ENCODE measurements at regions not wholly inside any gene's neighbourhood (a gene's known extent, or its start where the extent isn't known, plus 50 kb on each side); places are given as distances from the start of the nearest gene placed in this dataset.
"Not testable (repeated sequence)": the region's sequence is repeated elsewhere in the genome, so short reads cannot be mapped to it uniquely, and the experiment has no call there.

- no peak for DNase-seq (ENCODE audit: low read depth, low spot score)
- in situ Hi-C loops (cut with HindIII; ENCODE audit: low pct_unique_long_range_greater_than_20kb, low sequenced_read_pairs), result no loop called here
Observed at GRCh38 chr12:125786143-125786542, 720.9 kb downstream of the AACS start.

GRCh38 chr12:125794401-125794800, 729.2 kb downstream of the AACS start:
- in situ Hi-C loops (cut with HindIII; ENCODE audit: low pct_unique_long_range_greater_than_20kb, low sequenced_read_pairs), result no loop called here
- no peak for DNase-seq (ENCODE audit: low read depth, low spot score)

- DNase-seq (ENCODE audit: low read depth, low spot score), result no peak
- in situ Hi-C loops (cut with HindIII; ENCODE audit: low pct_unique_long_range_greater_than_20kb, low sequenced_read_pairs), result no loop called here
Observed at GRCh38 chr12:125797421-125798175, 732.4 kb downstream of the AACS start.

GRCh38 chr12:125804660-125805059, 739.4 kb downstream of the AACS start:
- in situ Hi-C loops (cut with HindIII; ENCODE audit: low pct_unique_long_range_greater_than_20kb, low sequenced_read_pairs), result no loop called here
- DNase-seq (ENCODE audit: low read depth, low spot score), result no peak

- DNase-seq (ENCODE audit: low read depth, low spot score), result no peak
- in situ Hi-C loops (cut with HindIII; ENCODE audit: low pct_unique_long_range_greater_than_20kb, low sequenced_read_pairs), result no loop called here
Observed at GRCh38 chr12:125824276-125824675, 759.0 kb downstream of the AACS start.

GRCh38 chr12:125835852-125836251, 770.6 kb downstream of the AACS start:
- DNase-seq (ENCODE audit: low read depth, low spot score), result no peak

GRCh38 chr12:125836647-125837046, 771.4 kb downstream of the AACS start:
- DNase-seq (ENCODE audit: low read depth, low spot score), result no peak
- in situ Hi-C loops (cut with HindIII; ENCODE audit: low pct_unique_long_range_greater_than_20kb, low sequenced_read_pairs), result no loop called here

More at GRCh38 chr12:125835852-125836251, 770.6 kb downstream of the AACS start:
- in situ Hi-C loops (cut with HindIII; ENCODE audit: low pct_unique_long_range_greater_than_20kb, low sequenced_read_pairs), result no loop called here

GRCh38 chr12:125841332-125841731, 776.1 kb downstream of the AACS start:
- DNase-seq (ENCODE audit: low read depth, low spot score), result no peak
- in situ Hi-C loops (cut with HindIII; ENCODE audit: low pct_unique_long_range_greater_than_20kb, low sequenced_read_pairs), result no loop called here

GRCh38 chr12:125852116-125852515, 786.9 kb downstream of the AACS start:
- no peak for DNase-seq (ENCODE audit: low read depth, low spot score)
- in situ Hi-C loops (cut with HindIII; ENCODE audit: low pct_unique_long_range_greater_than_20kb, low sequenced_read_pairs), result no loop called here

GRCh38 chr12:125852679-125853078, 787.4 kb downstream of the AACS start:
- in situ Hi-C loops (cut with HindIII; ENCODE audit: low pct_unique_long_range_greater_than_20kb, low sequenced_read_pairs), result no loop called here

GRCh38 chr12:125853670-125854069, 788.4 kb downstream of the AACS start:
- DNase-seq (ENCODE audit: low read depth, low spot score), result no peak
- in situ Hi-C loops (cut with HindIII; ENCODE audit: low pct_unique_long_range_greater_than_20kb, low sequenced_read_pairs), result no loop called here

More at GRCh38 chr12:125852679-125853078, 787.4 kb downstream of the AACS start:
- no peak for DNase-seq (ENCODE audit: low read depth, low spot score)

GRCh38 chr12:125856366-125856765, 791.1 kb downstream of the AACS start:
- in situ Hi-C loops (cut with HindIII; ENCODE audit: low pct_unique_long_range_greater_than_20kb, low sequenced_read_pairs), result no loop called here
- no peak for DNase-seq (ENCODE audit: low read depth, low spot score)

- in situ Hi-C loops (cut with HindIII; ENCODE audit: low pct_unique_long_range_greater_than_20kb, low sequenced_read_pairs), result no loop called here
- no peak for DNase-seq (ENCODE audit: low read depth, low spot score)
Observed at GRCh38 chr12:125856896-125857295, 791.7 kb downstream of the AACS start.

- in situ Hi-C loops (cut with HindIII; ENCODE audit: low pct_unique_long_range_greater_than_20kb, low sequenced_read_pairs), result no loop called here
- no peak for DNase-seq (ENCODE audit: low read depth, low spot score)
Observed at GRCh38 chr12:125860672-125861288, 795.5 kb downstream of the AACS start.

- in situ Hi-C loops (cut with HindIII; ENCODE audit: low pct_unique_long_range_greater_than_20kb, low sequenced_read_pairs), result no loop called here
- DNase-seq (ENCODE audit: low read depth, low spot score), result peak; percentile 62
Observed at GRCh38 chr12:125861299-125862281, 796.4 kb downstream of the AACS start.

GRCh38 chr12:125865236-125865635, 800.0 kb downstream of the AACS start:
- in situ Hi-C loops (cut with HindIII; ENCODE audit: low pct_unique_long_range_greater_than_20kb, low sequenced_read_pairs), result not testable (repeated sequence)

GRCh38 chr12:125871811-125872594, 806.8 kb downstream of the AACS start:
- DNase-seq (ENCODE audit: low read depth, low spot score), result no peak
- in situ Hi-C loops (cut with HindIII; ENCODE audit: low pct_unique_long_range_greater_than_20kb, low sequenced_read_pairs), result no loop called here

More at GRCh38 chr12:125865236-125865635, 800.0 kb downstream of the AACS start:
- not testable (repeated sequence) for DNase-seq (ENCODE audit: low read depth, low spot score)

All from SK-MEL-5 (cell line).